SH-SY5Y (cell line): ENCODE measurements at regions not wholly inside any gene's neighbourhood (a gene's known extent, or its start where the extent isn't known, plus 50 kb on each side); places are given as distances from the start of the nearest gene placed in this dataset.

ENCODE experiments used
- GATA2 ChIP-seq: IDR thresholded peaks from 2 replicates; pipeline ENCODE4 v1.6.1; 2011; ENCODE audit warnings: mild to moderate bottlenecking, low read depth, low read length
- GATA3 ChIP-seq: IDR thresholded peaks from 2 replicates; pipeline ENCODE4 v1.6.1; 2011; ENCODE audit warnings: low read depth, mild to moderate bottlenecking, low read length, moderate library complexity

GRCh38 chr2:23321751-23322150 is 63.2 kb upstream of the KLHL29 start:
- no peak for TF ChIP-seq GATA2
- TF ChIP-seq GATA3 = no peak
